H1 (cell line): ENCODE measurements at regions not wholly inside any gene's neighbourhood (a gene's known extent, or its start where the extent isn't known, plus 50 kb on each side); places are given as distances from the start of the nearest gene placed in this dataset.

ENCODE experiments used
- CBX5 ChIP-seq: fragments of 300-800, 300-1000 bp; sonication (generic); IDR thresholded peaks from 2 replicates; pipeline ENCODE4 v1.7.1; 2016; ENCODE audit warnings: antibody characterized with exemption, low read length, low read depth
- CHD7 ChIP-seq: fragments of 300-600 bp; sonication (generic); IDR thresholded peaks from 2 replicates; pipeline ENCODE4 v1.7.1; 2012; ENCODE audit warnings: low read length, moderate library complexity, mild to moderate bottlenecking, inconsistent platforms; ENCODE audit not compliant: insufficient replicate concordance
- EZH2 ChIP-seq: fragments of 200-600 bp; sonication (generic); IDR thresholded peaks from 2 replicates; pipeline ENCODE4 v1.7.1; 2012; ENCODE audit warnings: low read depth, mild to moderate bottlenecking, moderate library complexity, low read length, inconsistent platforms; ENCODE audit not compliant: severe bottlenecking
- FOSL1 ChIP-seq: IDR thresholded peaks from 2 replicates; pipeline ENCODE4 v1.6.1; 2011; ENCODE audit warnings: mild to moderate bottlenecking, low read depth, low read length, moderate library complexity; ENCODE audit not compliant: insufficient read depth
- NRF1 ChIP-seq: IDR thresholded peaks from 2 replicates; pipeline ENCODE4 v1.6.1; 2011; ENCODE audit warnings: mild to moderate bottlenecking, low read depth, low read length, improper control_type of control experiment
- POLR2AphosphoS5 ChIP-seq: IDR thresholded peaks from 2 replicates; pipeline ENCODE4 v1.6.1; 2011; ENCODE audit warnings: low read depth, low read length
- TAF1 ChIP-seq: IDR thresholded peaks from 2 replicates; pipeline ENCODE4 v1.6.1; 2011; ENCODE audit warnings: mild to moderate bottlenecking, low read depth, low read length
- TEAD4 ChIP-seq: IDR thresholded peaks from 2 replicates; pipeline ENCODE4 v1.6.1; 2012; ENCODE audit warnings: low read depth, low read length, inconsistent platforms, mixed read lengths
- USF2 ChIP-seq: IDR thresholded peaks from 2 replicates; pipeline ENCODE4 v1.6.1; 2011; ENCODE audit warnings: low read length, improper control_type of control experiment

- TF ChIP-seq CHD7 (no peak), EZH2 (no peak), CBX5 (no peak), POLR2AphosphoS5 (no peak), FOSL1 (no peak), USF2 (no peak), TEAD4 (no peak), NRF1 (no peak), TAF1 (no peak)
These were observed 101.5 kb upstream of the ADAMTS3 start (continued) for GRCh38 chr4:72670521-72670920.
